ENCODE measurements at regions not wholly inside any gene's neighbourhood (a gene's known extent, or its start where the extent isn't known, plus 50 kb on each side); places are given as distances from the start of the nearest gene placed in this dataset.
"Not testable (repeated sequence)": the region's sequence is repeated elsewhere in the genome, so short reads cannot be mapped to it uniquely, and the experiment has no call there.

DNA sequence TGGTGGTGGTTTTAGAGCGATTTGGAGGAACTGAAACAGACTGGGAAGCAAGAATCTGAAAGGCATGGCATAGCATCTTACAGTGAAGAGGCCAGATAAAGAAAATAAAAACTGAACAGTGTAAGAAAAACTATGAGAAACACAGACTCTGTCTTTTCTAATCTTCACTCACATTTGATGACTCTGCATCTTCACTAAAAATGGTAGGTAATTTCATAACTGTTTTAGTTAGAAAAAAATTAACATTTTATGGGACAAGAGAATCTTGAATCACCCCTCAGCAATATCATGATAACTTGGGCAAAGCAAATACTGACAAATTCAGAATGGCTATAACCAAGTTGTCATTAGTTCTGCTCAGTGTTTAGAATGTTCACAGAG, 812.6 kb downstream of the MCTP2 start:
- Histone ChIP-seq H3K9ac (ENCODE audit: low read length) (no peak overlapping the region), H3K4me3 (ENCODE audit: low read length) (no peak overlapping the region), H3K27me3 (replicated peaks; ENCODE audit: control insufficient read depth, insufficient read depth, low read length) (no peaks in the 10 kb centered on the region), H3K4me1 (ENCODE audit: control insufficient read depth, insufficient read depth, low read length) (no peaks in the 10 kb centered on the region), H3K36me3 (ENCODE audit: control insufficient read depth, insufficient read depth, low read length, severe bottlenecking) (no peaks in the 10 kb centered on the region), H3K9me3 (ENCODE audit: control insufficient read depth, low read length) (peaks cover 15% of the 10 kb centered on the region)
- DNase-seq (ENCODE audit: low read depth): no peak

DNA sequence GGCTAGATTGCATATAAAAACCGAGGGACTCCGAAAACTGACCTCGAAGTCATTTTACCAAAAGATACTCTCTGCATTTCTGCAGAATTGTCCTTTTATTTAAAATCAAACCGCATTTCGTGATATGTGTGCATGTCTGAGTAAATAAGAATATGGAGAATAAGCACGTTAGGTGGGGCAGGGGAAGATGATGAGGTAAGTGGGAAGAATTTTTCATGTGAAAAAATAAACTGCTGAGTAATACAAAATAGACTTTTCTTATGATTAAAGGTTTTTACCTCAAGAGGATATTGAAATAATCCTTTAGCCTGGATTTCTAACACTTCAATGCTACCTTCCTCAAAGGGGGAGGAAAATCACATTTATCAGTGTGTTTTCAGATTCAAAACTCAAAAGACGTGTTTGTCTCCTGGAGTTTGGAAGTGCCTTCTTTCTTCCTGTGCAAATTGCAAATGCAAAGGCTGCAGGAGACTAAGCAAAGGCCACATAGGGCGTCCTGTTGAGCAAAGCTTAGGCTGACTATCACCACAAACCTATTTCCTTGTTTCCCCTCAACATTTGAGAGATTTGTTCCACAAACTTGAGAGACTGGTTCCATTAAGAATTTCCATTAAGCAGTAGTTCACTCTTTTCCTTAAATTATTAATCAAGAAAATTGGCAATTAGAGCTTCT, 813.5 kb downstream of the MCTP2 start:
- Histone ChIP-seq H3K4me1 (ENCODE audit: control insufficient read depth, insufficient read depth, low read length) (no peaks in the 10 kb centered on the region), H3K9me3 (ENCODE audit: control insufficient read depth, low read length) (peaks cover 25% of the 10 kb centered on the region), H3K9ac (ENCODE audit: low read length) (no peak overlapping the region), H3K36me3 (ENCODE audit: control insufficient read depth, insufficient read depth, low read length, severe bottlenecking) (no peaks in the 10 kb centered on the region), H3K4me3 (ENCODE audit: low read length) (no peak overlapping the region), H3K27me3 (replicated peaks; ENCODE audit: control insufficient read depth, insufficient read depth, low read length) (no peaks in the 10 kb centered on the region)
- no peak for DNase-seq (ENCODE audit: low read depth)

DNA sequence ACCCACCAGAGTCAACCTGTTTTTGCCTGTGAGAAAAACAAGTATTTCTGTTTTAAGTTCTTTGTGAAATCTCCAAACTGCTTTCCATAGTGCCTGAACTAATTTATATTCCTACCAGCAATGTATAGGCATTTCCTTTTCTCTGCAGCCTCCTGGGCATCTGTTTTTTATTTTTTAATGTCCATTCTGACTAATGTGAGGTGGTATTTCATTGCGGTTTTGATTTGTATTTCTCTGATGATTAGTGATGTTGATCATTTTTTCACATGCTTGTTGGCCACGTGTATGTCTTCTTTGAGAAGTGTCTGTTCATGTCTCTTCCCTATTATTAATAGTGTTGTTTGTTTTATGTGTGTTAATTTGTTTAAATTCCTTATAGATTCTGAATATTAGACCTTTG, 820.5 kb downstream of the MCTP2 start:
- no peak overlapping the region for H3K9ac ChIP-seq (ENCODE audit: low read length)
- no peaks in the 10 kb centered on the region for H3K27me3 ChIP-seq (replicated peaks; ENCODE audit: control insufficient read depth, insufficient read depth, low read length)
- H3K36me3 ChIP-seq (ENCODE audit: control insufficient read depth, insufficient read depth, low read length, severe bottlenecking): no peaks in the 10 kb centered on the region
- no peak overlapping the region for H3K4me3 ChIP-seq (ENCODE audit: low read length)
- peak; percentile 16 for DNase-seq (ENCODE audit: low read depth)
- peaks cover 25% of the 10 kb centered on the region for H3K9me3 ChIP-seq (ENCODE audit: control insufficient read depth, low read length)
- H3K4me1 ChIP-seq (ENCODE audit: control insufficient read depth, insufficient read depth, low read length): no peaks in the 10 kb centered on the region

DNA sequence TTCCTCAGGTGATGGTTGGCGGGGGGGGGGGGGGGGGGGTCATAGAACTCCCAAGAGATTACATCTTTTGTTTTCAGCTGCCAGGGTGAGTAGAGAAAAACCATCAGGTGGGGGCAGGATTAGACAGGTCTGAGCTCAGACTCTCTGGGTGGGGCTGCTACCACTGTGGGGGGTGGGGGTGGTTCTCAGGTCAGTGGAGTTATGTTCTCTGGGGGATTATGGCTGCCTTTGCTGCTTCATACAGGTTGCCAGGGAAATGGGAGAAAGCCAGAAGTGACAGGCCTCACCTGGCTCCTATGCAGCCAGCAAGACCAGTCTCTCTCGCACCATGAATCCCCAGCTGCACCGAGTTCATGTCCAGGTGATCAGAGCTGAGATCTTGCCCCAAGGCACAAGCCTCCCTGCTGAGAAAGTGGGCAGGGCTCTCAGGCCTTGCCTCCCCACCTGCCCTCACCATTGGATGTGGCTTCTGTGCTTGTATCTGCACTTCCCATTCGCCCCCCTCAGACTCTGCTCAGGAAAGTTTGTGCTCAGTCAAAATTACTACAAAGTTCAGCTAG, 828.1 kb downstream of the MCTP2 start:
- H3K9me3 ChIP-seq (ENCODE audit: control insufficient read depth, low read length): no peaks in the 10 kb centered on the region
- H3K9ac ChIP-seq (ENCODE audit: low read length): no peak overlapping the region
- no peak overlapping the region for H3K4me3 ChIP-seq (ENCODE audit: low read length)
- no peaks in the 10 kb centered on the region for H3K27me3 ChIP-seq (replicated peaks; ENCODE audit: control insufficient read depth, insufficient read depth, low read length)
- DNase-seq (ENCODE audit: low read depth): no peak
- no peaks in the 10 kb centered on the region for H3K36me3 ChIP-seq (ENCODE audit: control insufficient read depth, insufficient read depth, low read length, severe bottlenecking)
- no peaks in the 10 kb centered on the region for H3K4me1 ChIP-seq (ENCODE audit: control insufficient read depth, insufficient read depth, low read length)

DNA sequence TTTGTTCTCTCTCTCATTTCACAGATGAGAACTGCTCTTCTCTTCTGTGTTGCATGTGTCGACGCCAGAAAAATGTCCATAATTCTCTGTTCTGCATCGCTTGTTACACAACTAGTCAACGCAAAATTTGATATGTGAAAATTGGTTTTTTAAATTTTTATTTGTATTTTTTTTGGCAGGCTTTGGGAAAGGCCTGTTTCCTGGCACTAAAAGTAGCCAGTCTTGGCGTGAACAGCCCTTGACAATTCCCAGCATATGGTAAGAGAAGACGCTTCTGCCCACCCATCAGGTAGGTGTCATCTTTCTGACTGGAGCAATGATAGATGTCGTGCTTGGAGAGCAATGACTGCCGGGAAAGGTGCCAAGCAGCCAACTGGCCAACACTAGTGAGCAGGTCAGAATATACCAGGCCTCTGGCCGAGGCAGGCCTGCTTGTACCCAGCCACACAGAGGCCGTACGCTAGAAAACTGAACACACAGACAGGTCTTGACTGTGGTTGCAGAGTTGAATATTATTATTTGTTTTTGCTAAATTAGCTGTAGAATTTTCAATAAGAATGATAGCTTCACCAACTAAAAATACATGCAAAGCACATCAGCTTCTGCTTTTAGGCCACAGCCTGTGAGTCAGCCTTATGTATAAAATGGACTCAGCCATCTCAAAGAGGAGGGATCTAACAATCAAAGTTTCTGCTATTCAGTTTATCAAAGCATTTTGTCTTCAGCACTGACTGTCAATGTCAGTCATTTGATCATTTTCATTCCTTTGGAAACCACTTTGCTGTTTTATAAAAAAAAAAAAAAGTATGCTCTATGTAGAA, 837.5 kb downstream of the MCTP2 start:
- DNase-seq (ENCODE audit: low read depth): no peak
- Histone ChIP-seq H3K4me1 (ENCODE audit: control insufficient read depth, insufficient read depth, low read length) (no peaks in the 10 kb centered on the region), H3K9me3 (ENCODE audit: control insufficient read depth, low read length) (peaks cover 4% of the 10 kb centered on the region), H3K4me3 (ENCODE audit: low read length) (no peak overlapping the region), H3K36me3 (ENCODE audit: control insufficient read depth, insufficient read depth, low read length, severe bottlenecking) (no peaks in the 10 kb centered on the region), H3K9ac (ENCODE audit: low read length) (no peak overlapping the region), H3K27me3 (replicated peaks; ENCODE audit: control insufficient read depth, insufficient read depth, low read length) (no peaks in the 10 kb centered on the region)

DNA sequence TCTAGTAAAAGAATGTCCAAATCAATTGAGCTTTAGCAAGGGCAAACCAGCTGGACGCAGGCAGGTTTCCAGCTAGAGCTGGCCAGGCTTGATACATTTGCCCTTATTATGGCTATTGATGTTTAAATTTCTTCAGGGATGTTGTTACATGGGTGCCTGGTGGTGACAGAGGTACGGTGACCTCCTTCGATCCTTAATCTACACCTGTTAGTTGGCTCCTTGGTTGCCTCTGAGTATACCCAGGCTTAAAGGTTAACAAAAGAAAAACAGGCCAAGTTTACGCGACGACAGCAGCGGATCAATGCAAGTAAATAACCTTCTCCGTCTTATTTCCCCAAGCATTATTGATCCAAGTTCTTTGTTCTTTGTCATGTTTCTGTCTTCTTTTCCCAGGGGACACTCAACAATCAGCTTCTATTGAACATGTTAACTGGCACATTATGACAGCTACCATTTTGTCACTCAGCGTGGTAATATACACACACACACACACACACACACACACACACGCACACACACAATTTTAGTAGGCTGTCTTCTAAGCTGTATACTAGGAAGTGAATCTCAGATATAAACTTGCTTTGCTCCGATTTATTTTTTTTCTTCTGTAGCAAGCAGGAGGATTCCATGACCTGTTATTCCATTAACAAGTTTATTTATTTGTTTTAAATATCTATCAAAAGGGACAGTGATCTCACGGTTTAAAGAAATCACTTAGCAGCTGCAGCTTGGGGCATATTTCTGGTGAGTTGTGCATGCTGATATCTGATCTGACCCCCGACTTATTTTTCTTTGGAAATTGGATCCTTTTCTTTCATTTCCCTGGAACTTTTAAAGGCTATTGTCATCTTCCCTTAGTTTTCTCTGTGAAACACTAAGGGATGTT, 844.7 kb downstream of the MCTP2 start:
- Histone ChIP-seq H3K9ac (ENCODE audit: low read length) (no peak overlapping the region), H3K36me3 (ENCODE audit: control insufficient read depth, insufficient read depth, low read length, severe bottlenecking) (no peaks in the 10 kb centered on the region), H3K4me3 (ENCODE audit: low read length) (no peak overlapping the region), H3K4me1 (ENCODE audit: control insufficient read depth, insufficient read depth, low read length) (no peaks in the 10 kb centered on the region), H3K9me3 (ENCODE audit: control insufficient read depth, low read length) (no peaks in the 10 kb centered on the region), H3K27me3 (replicated peaks; ENCODE audit: control insufficient read depth, insufficient read depth, low read length) (no peaks in the 10 kb centered on the region)
- DNase-seq (ENCODE audit: low read depth): no peak

DNA sequence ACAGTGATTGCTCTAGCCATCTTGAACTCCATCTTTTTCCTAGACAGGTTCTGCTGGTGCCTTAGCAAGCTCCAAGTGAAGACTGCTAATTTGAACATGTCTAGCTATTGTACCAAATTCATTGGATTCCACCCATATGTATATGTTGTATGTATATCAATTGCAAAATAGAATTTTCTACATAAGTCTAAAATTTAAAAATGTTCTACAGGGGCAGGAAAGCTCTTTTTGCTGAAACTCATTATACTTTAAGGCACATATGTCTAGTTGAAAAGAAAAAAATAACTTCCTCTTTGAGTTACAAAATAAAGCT, 845.3 kb downstream of the MCTP2 start:
- Histone ChIP-seq H3K4me1 (ENCODE audit: control insufficient read depth, insufficient read depth, low read length) (no peaks in the 10 kb centered on the region), H3K9ac (ENCODE audit: low read length) (no peak overlapping the region), H3K4me3 (ENCODE audit: low read length) (no peak overlapping the region), H3K27me3 (replicated peaks; ENCODE audit: control insufficient read depth, insufficient read depth, low read length) (no peaks in the 10 kb centered on the region), H3K36me3 (ENCODE audit: control insufficient read depth, insufficient read depth, low read length, severe bottlenecking) (no peaks in the 10 kb centered on the region), H3K9me3 (ENCODE audit: control insufficient read depth, low read length) (no peaks in the 10 kb centered on the region)
- DNase-seq (ENCODE audit: low read depth): no peak

DNA sequence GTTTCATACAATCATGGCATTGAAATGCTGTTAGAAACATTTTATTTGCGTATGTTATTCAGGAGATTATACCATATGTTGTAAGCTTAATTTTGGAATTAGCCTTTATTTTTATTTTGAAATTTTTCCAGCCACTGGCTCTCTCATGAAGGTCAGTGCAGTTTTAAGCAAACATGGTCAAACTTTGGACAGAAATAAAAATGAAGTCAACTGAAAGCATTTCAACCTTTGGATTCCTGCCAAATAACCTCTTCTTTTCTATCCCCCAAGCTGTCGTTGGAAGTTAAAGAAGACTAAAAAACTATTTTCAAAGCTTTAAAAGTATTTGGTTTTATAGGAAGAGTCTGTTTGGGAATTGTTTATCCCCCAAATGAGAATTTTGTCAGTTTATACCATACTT, 846.6 kb downstream of the MCTP2 start:
- Histone ChIP-seq H3K9ac (ENCODE audit: low read length) (no peak overlapping the region), H3K4me1 (ENCODE audit: control insufficient read depth, insufficient read depth, low read length) (no peaks in the 10 kb centered on the region), H3K4me3 (ENCODE audit: low read length) (no peak overlapping the region), H3K9me3 (ENCODE audit: control insufficient read depth, low read length) (no peaks in the 10 kb centered on the region), H3K36me3 (ENCODE audit: control insufficient read depth, insufficient read depth, low read length, severe bottlenecking) (no peaks in the 10 kb centered on the region), H3K27me3 (replicated peaks; ENCODE audit: control insufficient read depth, insufficient read depth, low read length) (no peaks in the 10 kb centered on the region)
- DNase-seq (ENCODE audit: low read depth): no peak

DNA sequence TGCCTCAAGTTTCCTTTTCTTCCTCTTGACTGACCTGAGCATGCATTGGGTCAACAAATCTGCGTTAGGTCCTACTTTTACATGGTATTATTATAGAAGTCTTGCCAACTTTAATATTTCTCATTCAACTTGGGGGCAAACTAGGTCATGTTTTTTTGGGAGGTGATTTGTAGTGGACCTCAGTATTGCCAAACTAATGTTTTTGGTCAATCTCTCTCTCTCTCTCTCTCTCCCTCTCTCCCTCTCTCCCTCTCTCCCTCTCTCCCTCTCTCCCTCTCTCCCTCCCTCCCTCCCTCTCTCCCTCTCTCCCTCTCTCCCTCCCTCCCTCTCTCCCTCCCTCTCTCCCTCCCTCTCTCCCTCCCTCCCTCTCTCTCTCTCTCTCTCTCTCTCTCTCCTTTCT, 848.9 kb downstream of the MCTP2 start:
- not testable (repeated sequence) for H3K4me3 ChIP-seq (ENCODE audit: low read length); H3K36me3 ChIP-seq (ENCODE audit: control insufficient read depth, insufficient read depth, low read length, severe bottlenecking); DNase-seq (ENCODE audit: low read depth); H3K4me1 ChIP-seq (ENCODE audit: control insufficient read depth, insufficient read depth, low read length); H3K9me3 ChIP-seq (ENCODE audit: control insufficient read depth, low read length); H3K27me3 ChIP-seq (replicated peaks; ENCODE audit: control insufficient read depth, insufficient read depth, low read length); H3K9ac ChIP-seq (ENCODE audit: low read length)

DNA sequence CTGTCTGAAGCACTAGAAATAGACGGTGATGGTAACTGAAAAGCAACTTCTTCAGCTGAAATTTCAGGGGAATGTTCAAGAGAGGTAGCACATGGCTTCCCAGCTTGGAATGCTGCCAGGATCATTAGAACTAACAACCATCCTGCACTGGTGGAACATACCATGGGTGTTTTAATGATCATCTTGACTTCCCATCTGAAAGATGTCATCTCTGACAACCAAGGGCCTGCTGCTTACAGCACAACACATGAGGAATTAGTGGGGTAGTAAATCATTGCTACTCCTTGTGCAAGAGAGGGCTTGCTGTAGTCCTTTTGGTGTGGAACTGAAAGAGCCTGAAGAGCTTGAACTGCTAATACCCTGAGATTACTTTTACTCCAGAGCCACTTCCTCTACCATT, 853.7 kb downstream of the MCTP2 start:
- peaks cover 13% of the 10 kb centered on the region for H3K4me1 ChIP-seq (ENCODE audit: control insufficient read depth, insufficient read depth, low read length)
- no peaks in the 10 kb centered on the region for H3K27me3 ChIP-seq (replicated peaks; ENCODE audit: control insufficient read depth, insufficient read depth, low read length)
- peak; percentile 2 for DNase-seq (ENCODE audit: low read depth)
- H3K9me3 ChIP-seq (ENCODE audit: control insufficient read depth, low read length): no peaks in the 10 kb centered on the region
- H3K4me3 ChIP-seq (ENCODE audit: low read length): no peak overlapping the region
- H3K36me3 ChIP-seq (ENCODE audit: control insufficient read depth, insufficient read depth, low read length, severe bottlenecking): no peaks in the 10 kb centered on the region
- no peak overlapping the region for H3K9ac ChIP-seq (ENCODE audit: low read length)

All from adipocyte (in vitro differentiated cells).